ENCODE measurements at regions not wholly inside any gene's neighbourhood (a gene's known extent, or its start where the extent isn't known, plus 50 kb on each side); places are given as distances from the start of the nearest gene placed in this dataset.

GRCh38 chr18:75518007-75518406, 90.5 kb upstream of the SMIM21 start:
- TF ChIP-seq CTCF (IDR thresholded peaks at IDR 0.05 in 2 of 3, conservative IDR thresholded peaks at IDR 0.05 in 1 of 3; ENCODE audit: insufficient read depth in 2 of 3, low read depth in 1 of 3, low read length in 3 of 3) (no peak), HDAC1 (IDR thresholded peaks at IDR 0.05) (no peak), POLR2A (conservative IDR thresholded peaks at IDR 0.05) (no peak), EZH2 (IDR thresholded peaks at IDR 0.05; ENCODE audit: borderline replicate concordance, low read depth, low read length) (no peak), CSDE1 (IDR thresholded peaks at IDR 0.05) (no peak), RUNX1 (IDR thresholded peaks at IDR 0.05; ENCODE audit: low read depth) (no peak), RNF2 (IDR thresholded peaks at IDR 0.05) (no peak), MBD1 (CRISPR knock-in tag; IDR thresholded peaks at IDR 0.05) (no peak), MYC (IDR thresholded peaks at IDR 0.05; ENCODE audit: low read depth, low read length) (no peak), MYC (CRISPR knock-in tag; IDR thresholded peaks at IDR 0.05; ENCODE audit: borderline replicate concordance, low read depth) (no peak), TAF1 (IDR thresholded peaks at IDR 0.05; ENCODE audit: control insufficient read depth, extremely low read depth, insufficient read depth, low read length, severe bottlenecking) (no peak), STAT6 (CRISPR knock-in tag; IDR thresholded peaks at IDR 0.05) (no peak), SP1 (CRISPR knock-in tag; IDR thresholded peaks at IDR 0.05) (no peak)

Measured in K562 (cell line).